A673 (cell line): ENCODE measurements at regions not wholly inside any gene's neighbourhood (a gene's known extent, or its start where the extent isn't known, plus 50 kb on each side); places are given as distances from the start of the nearest gene placed in this dataset.

ENCODE experiments used
- BruUV-seq: library from RNA; stranded (reverse); fragments of 400-500 nt; replicated peaks from 2 replicates; lab custom pipeline; 2021; lab: Mats Ljungman, UMichigan
- CTCF ChIA-PET: fragments of 300-600 bp; sonication (Branson Sonifier 250); formaldehyde crosslinking; loops from one replicate; lab custom pipeline; 2022; ENCODE audit warnings: antibody characterized with exemption; lab: Charles Lee
- POLR2A ChIA-PET: fragments of 300-600 bp; sonication (Branson Sonifier 250); formaldehyde crosslinking; loops from one replicate; lab custom pipeline; 2022; ENCODE audit warnings: antibody characterized with exemption; ENCODE audit not compliant: low non-redundant PET; lab: Charles Lee
- DNase-seq: peaks from one replicate; pipeline ENCODE4 v3.0.0-alpha.2; 2015; ENCODE audit warnings: low spot score
- H3K27ac ChIP-seq: fragments of 200-600 bp; sonication (generic); 2 replicates; pipeline ENCODE4 v1.5.1; 2016; ENCODE audit warnings: mixed run types, low read depth, mild to moderate bottlenecking, mixed read lengths, antibody characterized with exemption, low read length; ENCODE audit not compliant: poor library complexity, severe bottlenecking
- H3K27me3 ChIP-seq: fragments of 200-600 bp; sonication (generic); replicated peaks from 2 replicates; pipeline ENCODE4 v1.6.1; 2017; ENCODE audit warnings: mixed run types, low read depth, mild to moderate bottlenecking, mixed read lengths, antibody characterized with exemption, low read length; ENCODE audit not compliant: insufficient read depth, poor library complexity
- H3K36me3 ChIP-seq: fragments of 200-600 bp; sonication (generic); 2 replicates; pipeline ENCODE4 v1.6.1; 2016; ENCODE audit warnings: mixed run types, mild to moderate bottlenecking, mixed read lengths, antibody characterized with exemption, low read length; ENCODE audit not compliant: insufficient read depth, poor library complexity, severe bottlenecking
- H3K4me1 ChIP-seq: fragments of 200-600 bp; sonication (generic); 2 replicates; pipeline ENCODE4 v1.6.1; 2017; ENCODE audit warnings: mixed run types, mild to moderate bottlenecking, mixed read lengths, antibody characterized with exemption, low read length; ENCODE audit not compliant: insufficient read depth, poor library complexity, severe bottlenecking
- H3K4me3 ChIP-seq: fragments of 200-600 bp; sonication (generic); 2 replicates; pipeline ENCODE4 v1.5.1; 2016; ENCODE audit warnings: low read depth, mixed run types, mild to moderate bottlenecking, mixed read lengths, low read length; ENCODE audit not compliant: poor library complexity, severe bottlenecking
- H3K9me3 ChIP-seq: fragments of 200-600 bp; sonication (generic); 2 replicates; pipeline ENCODE4 v1.6.1; 2016; ENCODE audit warnings: mixed run types, low read depth, mild to moderate bottlenecking, mixed read lengths, antibody characterized with exemption, low read length; ENCODE audit not compliant: poor library complexity, severe bottlenecking
- EZH2 ChIP-seq: fragments of 200-600 bp; sonication (generic); IDR thresholded peaks from 2 replicates; pipeline ENCODE4 v1.6.1; 2017; ENCODE audit warnings: borderline replicate concordance, low read depth, mild to moderate bottlenecking, mixed read lengths, antibody characterized with exemption, low read length; ENCODE audit not compliant: poor library complexity, severe bottlenecking
- intact Hi-C: fragments of 100-400 bp; cut with micrococcal nuclease; formaldehyde crosslinking; loops from one replicate; pipeline ENCODE4 v1.10.0; 2022; ENCODE audit not compliant: unreplicated experiment
- TF ChIP-seq, protein P1 (sequence below): fragments of 300-800, 200-600 bp; sonication (generic); conservative IDR thresholded peaks from 2 replicates; pipeline ENCODE4 v1.5.1; 2017; ENCODE audit warnings: low read depth, mild to moderate bottlenecking, antibody characterized with exemption, low read length, moderate library complexity, mixed read lengths

DNA sequence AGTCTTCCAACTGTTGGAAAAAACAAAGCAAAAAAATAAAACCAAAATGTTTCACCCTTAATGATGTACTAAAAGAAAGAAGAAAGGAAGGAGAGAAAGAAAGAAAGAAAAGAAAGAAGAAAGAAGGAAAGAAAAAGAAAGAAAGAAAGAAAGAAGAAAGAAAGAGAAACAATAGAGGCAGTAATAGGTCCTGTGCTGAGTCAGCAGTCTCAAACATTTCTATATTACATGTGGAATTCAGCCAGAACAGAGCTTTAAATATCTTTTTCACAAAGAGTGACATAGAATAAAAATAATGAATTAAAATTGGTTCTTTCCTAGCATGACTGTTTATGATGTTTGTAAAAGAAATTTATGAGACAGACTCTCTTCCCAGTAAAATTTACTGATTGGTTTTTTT lies 1135.3 kb upstream of the CDH8 start:
- no TSS peak for BruUV-seq
- Histone ChIP-seq H3K4me3 (no peak overlapping the region), H3K4me1 (no peaks in the 10 kb centered on the region), H3K9me3 (no peaks in the 10 kb centered on the region), H3K27ac (no peak overlapping the region), H3K27me3 (no peaks in the 10 kb centered on the region), H3K36me3 (no peaks in the 10 kb centered on the region)
- intact Hi-C loops, result no loop called here
- ChIA-PET CTCF (no interaction called here), POLR2A (no interaction called here)
- no peak for DNase-seq
- TF ChIP-seq, protein P1, sequence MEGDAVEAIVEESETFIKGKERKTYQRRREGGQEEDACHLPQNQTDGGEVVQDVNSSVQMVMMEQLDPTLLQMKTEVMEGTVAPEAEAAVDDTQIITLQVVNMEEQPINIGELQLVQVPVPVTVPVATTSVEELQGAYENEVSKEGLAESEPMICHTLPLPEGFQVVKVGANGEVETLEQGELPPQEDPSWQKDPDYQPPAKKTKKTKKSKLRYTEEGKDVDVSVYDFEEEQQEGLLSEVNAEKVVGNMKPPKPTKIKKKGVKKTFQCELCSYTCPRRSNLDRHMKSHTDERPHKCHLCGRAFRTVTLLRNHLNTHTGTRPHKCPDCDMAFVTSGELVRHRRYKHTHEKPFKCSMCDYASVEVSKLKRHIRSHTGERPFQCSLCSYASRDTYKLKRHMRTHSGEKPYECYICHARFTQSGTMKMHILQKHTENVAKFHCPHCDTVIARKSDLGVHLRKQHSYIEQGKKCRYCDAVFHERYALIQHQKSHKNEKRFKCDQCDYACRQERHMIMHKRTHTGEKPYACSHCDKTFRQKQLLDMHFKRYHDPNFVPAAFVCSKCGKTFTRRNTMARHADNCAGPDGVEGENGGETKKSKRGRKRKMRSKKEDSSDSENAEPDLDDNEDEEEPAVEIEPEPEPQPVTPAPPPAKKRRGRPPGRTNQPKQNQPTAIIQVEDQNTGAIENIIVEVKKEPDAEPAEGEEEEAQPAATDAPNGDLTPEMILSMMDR, result no peak
- no peak for TF ChIP-seq EZH2

DNA sequence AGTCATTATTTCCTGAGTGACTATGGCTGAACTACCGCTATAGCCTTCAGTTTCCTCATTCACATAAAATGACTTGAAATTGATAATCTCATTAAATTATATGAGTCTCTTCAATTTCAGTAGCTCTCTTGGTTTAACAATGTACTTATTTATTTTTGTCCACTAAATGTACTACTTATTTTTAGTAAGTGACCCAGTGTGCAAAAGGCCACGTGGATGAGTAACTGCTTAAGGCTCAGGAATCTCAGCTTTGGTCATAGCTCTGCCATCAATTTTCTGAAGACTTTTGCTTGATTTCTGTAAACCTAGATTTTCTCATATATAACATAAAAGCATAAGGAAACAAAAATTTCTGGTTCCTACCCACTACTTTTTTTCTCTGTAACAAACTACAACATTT lies 1132.9 kb upstream of the CDH8 start:
- no peak for DNase-seq
- intact Hi-C loops, result no loop called here
- TF ChIP-seq, protein P1, result no peak
- TF ChIP-seq EZH2, result no peak
- no peaks in the 10 kb centered on the region for H3K4me1 ChIP-seq
- ChIA-PET POLR2A (interaction anchor here (0.6 kb wide), 1 partner anchor 35 kb away, joined by 3 read pairs; no protein-coding TSS in a partner anchor), CTCF (no interaction called here)
- H3K4me3 ChIP-seq, result no peak overlapping the region
- no peaks in the 10 kb centered on the region for H3K27me3 ChIP-seq
- no TSS peak for BruUV-seq
- H3K36me3 ChIP-seq, result no peaks in the 10 kb centered on the region
- no peaks in the 10 kb centered on the region for H3K9me3 ChIP-seq
- H3K27ac ChIP-seq, result no peak overlapping the region

DNA sequence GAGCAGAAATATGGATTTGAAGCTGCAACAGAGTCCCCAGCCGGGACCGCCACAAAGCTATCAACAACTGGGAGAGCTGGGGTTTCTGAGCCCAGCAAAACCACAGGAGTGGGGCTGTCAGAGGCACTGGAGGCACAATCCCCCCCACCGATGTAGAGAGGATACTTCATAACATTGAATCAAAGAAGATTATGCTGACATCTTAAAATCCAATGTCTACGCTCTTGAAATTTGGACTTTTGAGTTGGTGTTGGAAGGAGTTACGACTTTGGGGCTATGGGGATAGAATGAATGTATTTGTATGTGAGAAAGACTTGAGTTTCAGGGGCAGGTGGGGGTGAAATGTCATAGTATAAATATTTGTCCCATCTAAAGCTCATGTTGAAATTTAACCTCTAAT lies 1121.6 kb upstream of the CDH8 start:
- no peak for DNase-seq
- ChIA-PET POLR2A (no interaction called here), CTCF (no interaction called here)
- intact Hi-C loops, result no loop called here
- H3K4me1 ChIP-seq, result no peaks in the 10 kb centered on the region
- H3K9me3 ChIP-seq, result no peaks in the 10 kb centered on the region
- H3K4me3 ChIP-seq, result no peak overlapping the region
- TF ChIP-seq EZH2, result no peak
- TF ChIP-seq, protein P1, result no peak
- no peaks in the 10 kb centered on the region for H3K36me3 ChIP-seq
- no TSS peak for BruUV-seq
- H3K27ac ChIP-seq, result no peak overlapping the region
- no peaks in the 10 kb centered on the region for H3K27me3 ChIP-seq
